GM19324 (cell line): ENCODE measurements at regions not wholly inside any gene's neighbourhood (a gene's known extent, or its start where the extent isn't known, plus 50 kb on each side); places are given as distances from the start of the nearest gene placed in this dataset.
A peak's percentile ranks its signal among the peaks of the same experiment; 100 is the strongest.

Experiments used
- ATAC-seq: cut with Tn5 transposase; IDR thresholded peaks from one replicate; pipeline ENCODE4 v1.9.1; 2021; ENCODE audit warnings: mild to moderate bottlenecking, moderate library complexity; ENCODE audit not compliant: unreplicated experiment, low FRiP score

DNA sequence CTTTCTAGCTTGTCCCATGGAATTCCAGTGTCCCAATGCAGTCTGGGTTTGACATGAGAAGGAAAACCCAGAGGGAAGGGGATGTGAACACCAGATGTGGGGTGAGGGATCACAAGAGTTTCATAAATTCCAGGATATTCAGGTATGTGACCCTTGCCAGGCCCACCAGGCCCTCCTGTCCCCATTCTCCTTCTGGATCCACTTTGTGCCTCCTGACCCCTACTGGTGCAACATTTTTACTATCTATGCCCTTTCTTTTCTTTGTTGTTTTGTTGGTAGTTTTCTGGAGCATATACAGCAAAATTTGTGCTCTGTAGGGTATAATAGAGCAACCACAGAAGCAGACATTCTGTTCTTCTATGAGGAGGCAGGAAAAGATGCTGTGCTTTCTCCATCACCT lies 597.0 kb upstream of the GRAMD2B start:
- ATAC-seq: no peak

DNA sequence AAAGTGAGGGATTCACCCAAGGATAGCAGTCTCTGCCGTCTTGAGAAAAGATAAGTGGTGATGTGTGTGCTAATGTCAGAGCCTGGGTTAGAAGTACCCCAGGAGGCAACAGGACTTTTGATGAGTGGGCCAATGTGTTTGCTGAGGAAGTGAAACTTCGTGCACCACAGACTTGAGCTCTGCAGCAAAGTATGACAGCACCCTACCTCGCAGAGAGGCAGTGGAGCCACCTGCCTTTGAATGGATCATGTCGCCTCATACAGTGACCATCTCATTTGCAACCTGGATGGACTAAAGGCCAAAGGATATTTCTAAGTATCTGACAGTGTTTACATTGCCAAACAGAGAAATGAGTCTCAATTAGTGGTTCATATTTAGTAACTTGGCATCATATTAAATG lies 593.9 kb upstream of the GRAMD2B start:
- ATAC-seq: peak; percentile 72

- ATAC-seq: no peak
Measured at GRCh38 chr5:125833398-125833797, 589.8 kb upstream of the GRAMD2B start.

- no peak for ATAC-seq
Measured at GRCh38 chr5:125834438-125835115, 588.6 kb upstream of the GRAMD2B start.

DNA sequence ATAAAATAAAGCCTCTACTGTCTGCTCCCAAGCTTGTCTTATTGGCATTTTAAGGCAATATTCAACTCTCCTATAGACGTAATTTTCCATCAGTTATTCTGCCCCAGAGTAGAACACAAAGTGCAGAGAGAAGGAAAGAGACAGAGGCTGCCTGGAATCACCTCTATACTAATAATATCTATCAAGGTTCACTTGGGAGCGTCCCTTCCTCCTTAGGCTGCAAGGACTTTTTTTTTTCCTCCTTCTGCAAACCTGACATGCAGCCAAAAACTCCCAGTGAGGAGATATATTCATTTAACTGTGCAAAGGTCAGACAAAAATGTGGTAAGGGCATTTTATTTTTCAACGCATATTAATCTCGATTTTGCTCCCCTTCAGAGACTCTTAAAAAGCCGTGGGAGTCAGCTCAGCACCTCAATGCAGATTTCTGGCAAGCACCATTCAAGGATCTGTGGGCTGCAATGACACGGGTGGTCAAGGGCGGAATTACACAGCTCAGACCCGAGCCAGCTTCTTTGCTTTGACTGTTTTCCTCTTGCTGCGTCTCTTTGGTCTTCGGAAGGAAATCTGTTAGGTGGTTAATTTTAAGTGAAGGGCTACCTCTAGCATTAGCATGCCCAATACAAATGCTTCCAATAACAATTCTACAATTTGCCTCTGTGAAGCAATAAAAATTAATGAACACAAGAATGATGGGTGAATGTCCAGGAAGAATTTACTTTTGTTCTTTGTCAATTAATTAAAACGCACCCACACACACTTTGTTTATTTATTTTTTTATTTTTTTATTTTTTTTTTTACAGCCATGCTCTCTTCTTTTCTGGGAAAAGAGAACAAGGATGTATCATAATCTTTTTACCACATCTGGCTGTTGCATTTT lies 587.7 kb upstream of the GRAMD2B start:
- peak; percentile 70 for ATAC-seq

- no peak for ATAC-seq
Measured at GRCh38 chr5:125836256-125836655, 587.0 kb upstream of the GRAMD2B start.

DNA sequence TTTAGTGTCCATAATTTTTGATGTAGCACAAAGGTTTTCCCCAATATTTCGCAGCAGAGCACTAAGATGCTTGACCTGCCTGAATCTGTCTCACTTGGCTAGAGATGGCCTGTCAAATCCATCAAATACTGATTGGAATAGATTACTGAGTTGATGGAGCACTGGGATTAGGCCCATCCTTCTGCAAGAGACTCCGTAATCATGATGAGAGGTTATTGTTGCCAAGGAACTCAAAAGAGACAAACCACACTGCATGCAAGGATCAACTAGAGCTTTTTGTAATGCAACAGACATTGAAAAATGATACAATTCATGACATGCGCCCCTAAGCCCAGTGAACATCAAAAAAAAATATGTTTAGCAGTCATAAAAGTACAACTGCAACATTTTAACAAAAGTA lies 585.3 kb upstream of the GRAMD2B start:
- no peak for ATAC-seq

- ATAC-seq: no peak
Measured at GRCh38 chr5:125847561-125847960, 575.6 kb upstream of the GRAMD2B start.

DNA sequence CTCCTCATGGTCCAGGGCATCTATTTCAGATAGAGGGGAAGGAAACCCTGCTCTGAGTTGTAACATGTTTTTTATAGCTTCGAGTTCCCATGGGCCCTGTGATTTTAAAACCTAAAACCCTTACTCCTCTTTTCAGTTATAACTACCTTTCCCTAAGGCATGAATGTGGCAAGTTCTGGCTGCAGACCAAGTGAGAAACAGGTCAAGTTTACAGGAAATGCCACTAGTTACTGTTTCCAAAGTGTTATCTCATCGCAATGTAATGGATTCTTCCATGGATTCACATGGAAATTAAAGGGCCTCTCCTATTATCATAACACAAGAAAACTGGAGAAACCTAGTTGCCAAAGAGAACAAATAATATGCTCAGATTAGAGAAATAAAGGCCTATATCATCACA lies 574.5 kb upstream of the GRAMD2B start:
- ATAC-seq: no peak

DNA sequence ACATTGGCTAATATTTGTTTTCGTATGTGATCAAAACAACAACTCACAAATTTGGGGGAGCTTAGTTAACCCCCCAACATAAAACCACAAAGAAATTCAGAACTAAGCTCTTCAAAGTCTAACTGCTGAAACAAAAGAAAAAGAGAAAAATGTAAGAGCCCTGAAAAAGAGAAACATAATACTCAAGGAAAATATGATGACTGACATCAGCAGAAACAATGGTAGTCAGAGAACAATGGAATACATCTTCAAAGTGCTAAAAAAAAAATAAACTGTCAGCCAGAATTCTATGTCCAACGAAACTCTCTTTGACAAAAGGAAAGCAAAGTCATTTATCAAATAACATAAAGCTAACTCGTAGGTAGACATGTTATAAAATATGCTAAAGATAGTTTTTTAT lies 566.3 kb upstream of the GRAMD2B start:
- no peak for ATAC-seq

GRCh38 chr5:125863579-125863978 lies 559.6 kb upstream of the GRAMD2B start:
- ATAC-seq: no peak

GRCh38 chr5:125865166-125865815 lies 557.9 kb upstream of the GRAMD2B start:
- ATAC-seq: no peak

DNA sequence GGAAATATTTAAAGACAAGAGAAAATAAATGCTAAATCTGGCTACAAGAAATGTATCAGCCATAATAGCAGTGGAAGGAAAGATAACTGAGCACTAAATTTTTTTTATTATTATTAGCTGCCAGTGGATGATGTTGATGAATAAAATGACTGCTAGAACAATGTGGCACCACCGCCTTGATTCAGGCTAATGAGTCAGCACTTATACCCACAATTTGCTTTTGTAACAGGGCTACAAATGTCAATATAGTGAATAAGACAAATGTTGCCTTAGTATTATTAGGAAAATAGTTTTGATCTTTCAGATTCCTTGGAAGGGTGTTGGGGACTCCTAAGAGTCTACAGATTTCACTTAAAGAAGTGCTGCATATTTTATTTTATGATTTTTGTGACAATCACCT lies 555.2 kb upstream of the GRAMD2B start:
- ATAC-seq: no peak

GRCh38 chr5:125870256-125870655 lies 553.0 kb upstream of the GRAMD2B start:
- no peak for ATAC-seq

DNA sequence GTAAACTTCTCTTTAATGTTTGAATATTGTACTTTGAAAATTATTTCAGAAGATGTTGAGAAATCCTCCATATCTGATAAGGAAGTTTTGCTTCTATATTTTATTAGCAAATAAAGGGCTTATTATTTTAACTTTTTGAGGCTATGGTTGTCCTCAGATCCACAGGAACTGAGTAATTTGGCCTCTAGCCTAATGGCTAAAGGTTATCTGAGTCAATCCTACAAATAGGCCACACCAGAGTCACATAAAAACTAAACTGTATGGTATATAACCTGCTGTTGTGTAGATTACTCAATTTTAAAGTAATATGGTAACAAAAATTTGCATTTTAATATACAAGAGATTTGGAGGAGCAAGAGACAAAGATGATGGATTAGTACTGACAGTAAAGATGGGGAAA lies 549.2 kb upstream of the GRAMD2B start:
- ATAC-seq: no peak

- ATAC-seq: no peak
Measured at GRCh38 chr5:125874717-125875116, 548.5 kb upstream of the GRAMD2B start.

- no peak for ATAC-seq
Measured at GRCh38 chr5:125877248-125877647, 546.0 kb upstream of the GRAMD2B start.

DNA sequence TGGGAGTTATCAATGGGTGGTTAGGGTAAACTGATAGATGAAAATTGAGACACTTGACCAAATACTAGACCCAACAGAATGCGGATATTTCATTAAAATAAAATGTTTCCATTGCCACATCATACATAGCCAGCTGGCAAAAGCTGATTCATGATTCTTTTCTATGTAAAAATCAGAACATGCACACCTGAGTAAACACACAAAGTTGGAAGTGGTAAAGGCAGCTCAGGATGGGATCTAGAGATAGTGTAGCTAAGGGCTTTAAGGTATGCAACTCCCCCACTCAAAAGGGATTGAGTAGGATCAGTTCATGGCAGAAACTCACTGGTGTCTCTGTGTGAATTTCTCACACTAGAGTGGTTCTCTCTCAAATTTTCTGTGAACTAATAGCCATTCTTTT lies 541.1 kb upstream of the GRAMD2B start:
- ATAC-seq: no peak

DNA sequence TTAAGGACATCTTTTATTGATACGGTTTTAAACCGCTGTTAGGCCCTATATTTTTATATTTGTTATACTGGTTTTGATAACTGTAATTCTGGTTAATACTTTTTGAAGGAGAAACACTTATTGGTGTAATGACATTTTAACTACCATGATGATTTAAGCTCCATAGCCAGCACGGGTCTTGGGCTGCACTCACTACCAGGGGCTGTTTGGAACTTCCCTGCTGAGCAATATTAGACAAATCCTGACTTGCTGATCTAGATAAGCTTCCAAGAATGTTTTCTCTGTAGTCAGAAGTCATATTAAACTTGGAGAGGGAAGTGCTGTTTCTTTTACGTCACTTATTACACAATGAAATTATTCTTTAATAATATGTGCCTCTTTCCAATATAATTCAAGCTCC lies 540.0 kb upstream of the GRAMD2B start:
- ATAC-seq: no peak

- no peak for ATAC-seq
Measured at GRCh38 chr5:125888358-125888757, 534.9 kb upstream of the GRAMD2B start.

DNA sequence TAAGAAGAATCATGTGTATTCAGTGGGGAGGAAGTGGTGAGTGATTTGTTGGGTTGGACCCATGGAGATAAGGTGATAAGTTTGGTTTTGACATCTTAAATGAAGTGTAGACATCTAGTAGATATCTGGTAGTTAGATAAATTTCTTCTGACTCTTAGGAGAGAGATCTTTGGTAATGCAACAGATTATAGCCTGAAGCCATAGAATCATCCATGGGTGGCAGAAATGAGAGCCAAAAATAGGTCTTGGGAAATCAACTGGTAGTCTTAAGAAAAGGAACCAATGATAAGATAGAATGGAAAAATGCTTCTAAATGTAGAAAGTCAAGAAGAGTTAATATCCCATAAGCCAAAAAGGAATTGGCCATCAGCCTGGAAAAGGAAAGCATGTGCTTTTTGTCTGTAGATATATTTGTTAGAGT lies 532.7 kb upstream of the GRAMD2B start:
- ATAC-seq: no peak
